Erythroblast (primary cell): ENCODE measurements at regions not wholly inside any gene's neighbourhood (a gene's known extent, or its start where the extent isn't known, plus 50 kb on each side); places are given as distances from the start of the nearest gene placed in this dataset.

Source experiments
- GATA1 ChIP-seq: IDR thresholded peaks from 2 replicates; pipeline ENCODE4 v1.6.1; 2011; ENCODE audit warnings: low read depth, mild to moderate bottlenecking, control low read depth, low read length, moderate library complexity
- POLR2A ChIP-seq: IDR thresholded peaks from 2 replicates; pipeline ENCODE4 v1.6.1; 2011; ENCODE audit warnings: mild to moderate bottlenecking, low read length

- TF ChIP-seq POLR2A (no peak), GATA1 (no peak)
Measured at GRCh38 chr2:16459606-16460005, 206.0 kb downstream of the CYRIA start.
